Activated naive CD4-positive, alpha-beta T cell treated with anti-CD3 and anti-CD28 coated beads, Interleukin-2, amount 50 U/mL, for 72 hours (primary cell): ENCODE measurements at regions not wholly inside any gene's neighbourhood (a gene's known extent, or its start where the extent isn't known, plus 50 kb on each side); places are given as distances from the start of the nearest gene placed in this dataset.

Experiments used
- ATAC-seq, 2 donors: fragments of 150-1000 bp; cut with Tn5 transposase; 2 replicates each; pipeline ENCODE4 v1.10.0; 2021; ENCODE audit warnings: mild to moderate bottlenecking in 2 of 2, moderate library complexity in 2 of 2
- DNase-seq, 2 donors: peaks; one replicate each; pipeline ENCODE4 v3.0.0; 2021 to 2022; ENCODE audit warnings: low spot score in 2 of 2
- H3K27ac Mint-ChIP-seq, 2 donors: one replicate each; pipeline ENCODE4 v1.8.0; 2022; ENCODE audit warnings: mild to moderate bottlenecking in 2 of 2, mixed read lengths in 2 of 2
- H3K36me3 Mint-ChIP-seq, 2 donors: one replicate each; pipeline ENCODE4 v1.8.0; 2022; ENCODE audit warnings: mixed read lengths in 2 of 2
- H3K9me3 Mint-ChIP-seq, 2 donors: one replicate each; pipeline ENCODE4 v1.8.0; 2022; ENCODE audit warnings: mixed read lengths in 2 of 2

DNA sequence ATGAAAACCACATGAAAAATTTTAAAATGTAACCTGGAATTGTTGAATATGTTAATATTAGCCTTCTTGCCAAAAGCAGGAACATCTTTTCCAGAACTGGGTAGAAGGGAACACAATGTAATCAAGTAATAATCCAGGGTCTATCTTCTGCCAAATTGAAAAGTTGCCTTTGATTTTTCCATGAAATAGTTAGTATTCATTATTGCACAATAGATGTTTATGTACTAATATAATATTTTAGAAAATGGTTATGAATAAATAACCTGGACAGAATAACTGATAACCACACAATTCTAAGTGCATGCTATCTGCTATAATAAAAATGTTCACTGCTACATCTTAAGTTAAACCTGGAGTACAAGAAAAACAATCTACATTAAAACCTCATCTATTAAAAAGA, 802.3 kb downstream of the LIG4 start:
- DNase-seq (no peak), ATAC-seq (no peak)
- H3K27ac Mint-ChIP-seq = no peak overlapping the region
- H3K9me3 Mint-ChIP-seq = peaks cover 10 to 15% of the 10 kb centered on the region in 2 donors
- no peaks in the 10 kb centered on the region for H3K36me3 Mint-ChIP-seq

DNA sequence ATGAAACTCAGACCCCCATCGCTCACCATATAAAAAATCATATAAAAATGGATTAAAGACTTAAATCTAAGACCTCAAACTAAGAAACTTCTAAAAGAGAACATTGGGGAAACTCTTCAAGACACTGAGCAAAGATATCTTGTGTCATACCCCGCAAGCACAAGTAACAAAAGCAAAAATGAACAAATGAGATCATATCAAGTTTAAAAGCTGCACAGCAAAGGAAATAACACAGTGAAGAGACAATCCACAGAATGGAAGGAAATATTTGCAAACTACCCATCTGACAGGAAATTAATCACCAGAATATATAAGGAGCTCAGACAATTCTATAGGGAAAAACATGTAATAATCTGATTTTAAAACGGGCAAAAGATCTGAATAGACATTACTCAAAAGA, 808.3 kb downstream of the LIG4 start:
- Mint-ChIP-seq H3K27ac (no peak overlapping the region), H3K36me3 (no peaks in the 10 kb centered on the region)

GRCh38 chr13:107395927-107396662, 819.2 kb downstream of the LIG4 start:
- ATAC-seq (no peak), DNase-seq (no peak)
- Mint-ChIP-seq H3K36me3 (no peaks in the 10 kb centered on the region), H3K9me3 (peaks cover 0 to 11% of the 10 kb centered on the region in 2 donors), H3K27ac (no peak overlapping the region)

More for the DNA sequence above, 808.3 kb downstream of the LIG4 start:
- ATAC-seq (no peak), DNase-seq (no peak)
- peaks cover 5 to 9% of the 10 kb centered on the region in 2 donors for H3K9me3 Mint-ChIP-seq

GRCh38 chr13:107392205-107392604, 823.1 kb downstream of the LIG4 start:
- peaks cover 0 to 11% of the 10 kb centered on the region in 2 donors for H3K9me3 Mint-ChIP-seq
- H3K36me3 Mint-ChIP-seq = no peaks in the 10 kb centered on the region
- no peak for DNase-seq
- no peak overlapping the region for H3K27ac Mint-ChIP-seq
- no peak for ATAC-seq

DNA sequence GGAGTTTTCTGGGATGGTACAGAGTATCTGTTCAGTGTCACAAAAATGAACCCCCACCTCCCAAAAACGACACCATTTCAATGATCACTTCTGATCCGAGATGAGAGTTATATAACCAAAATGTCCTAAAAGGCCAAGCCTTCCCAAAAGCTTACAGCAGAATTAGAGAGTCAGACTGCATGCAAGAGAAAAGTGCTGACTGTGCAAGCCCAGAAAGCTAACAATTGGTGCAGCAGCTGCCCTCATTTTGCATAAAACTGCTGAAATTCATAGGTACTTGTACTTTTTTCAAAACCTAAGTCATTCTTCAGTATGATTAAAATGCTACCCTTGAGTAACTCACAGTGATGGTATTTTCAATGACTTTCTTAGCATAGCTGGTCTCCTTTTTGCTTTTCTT, 819.6 kb upstream of the ARGLU1 start:
- Mint-ChIP-seq H3K27ac (no peak overlapping the region), H3K36me3 (no peaks in the 10 kb centered on the region), H3K9me3 (peaks cover 0 to 7% of the 10 kb centered on the region in 2 donors)
- DNase-seq (no peak), ATAC-seq (no peak)

GRCh38 chr13:107379407-107380155, 811.6 kb upstream of the ARGLU1 start:
- Mint-ChIP-seq H3K27ac (no peak overlapping the region), H3K9me3 (peaks cover 5% of the 10 kb centered on the region in 2 donors), H3K36me3 (no peaks in the 10 kb centered on the region)
- no peak for DNase-seq
- no peak for ATAC-seq

DNA sequence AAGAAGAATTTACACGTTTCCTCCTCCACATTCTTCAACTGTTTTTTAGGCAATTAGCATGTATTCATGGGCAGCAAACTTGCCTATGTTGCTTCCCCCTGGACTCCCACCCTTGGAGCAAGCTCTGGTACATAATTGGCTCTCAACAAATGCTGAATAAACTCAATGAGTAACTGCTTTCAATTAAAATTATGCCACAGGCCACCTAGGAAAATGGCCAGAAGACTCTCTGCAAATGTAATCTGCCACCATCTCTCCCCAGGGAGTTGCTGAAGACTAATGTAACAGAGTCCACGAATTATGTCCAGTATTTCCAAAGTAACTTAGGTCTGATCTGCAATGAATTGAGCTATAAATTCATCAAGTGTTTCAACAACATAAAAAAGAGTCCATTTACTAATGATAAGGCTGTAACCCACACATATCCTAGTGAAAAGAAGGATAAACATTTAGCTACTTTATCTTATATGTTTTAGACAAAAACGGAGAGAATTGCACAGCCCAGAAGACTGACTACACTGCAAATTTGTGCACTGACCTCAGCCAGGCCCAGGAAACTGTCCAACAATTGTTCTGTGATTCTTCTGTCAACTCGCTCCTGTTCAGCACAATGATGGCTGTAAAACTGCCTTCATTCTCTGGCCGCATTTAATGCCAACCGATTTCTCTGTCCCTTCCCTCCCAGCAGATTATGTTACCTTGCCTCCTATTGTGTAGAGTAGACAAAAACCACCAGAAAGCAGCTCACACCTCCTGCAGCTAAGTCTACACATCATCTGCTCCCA, 808.6 kb upstream of the ARGLU1 start:
- no peak overlapping the region for H3K27ac Mint-ChIP-seq

DNA sequence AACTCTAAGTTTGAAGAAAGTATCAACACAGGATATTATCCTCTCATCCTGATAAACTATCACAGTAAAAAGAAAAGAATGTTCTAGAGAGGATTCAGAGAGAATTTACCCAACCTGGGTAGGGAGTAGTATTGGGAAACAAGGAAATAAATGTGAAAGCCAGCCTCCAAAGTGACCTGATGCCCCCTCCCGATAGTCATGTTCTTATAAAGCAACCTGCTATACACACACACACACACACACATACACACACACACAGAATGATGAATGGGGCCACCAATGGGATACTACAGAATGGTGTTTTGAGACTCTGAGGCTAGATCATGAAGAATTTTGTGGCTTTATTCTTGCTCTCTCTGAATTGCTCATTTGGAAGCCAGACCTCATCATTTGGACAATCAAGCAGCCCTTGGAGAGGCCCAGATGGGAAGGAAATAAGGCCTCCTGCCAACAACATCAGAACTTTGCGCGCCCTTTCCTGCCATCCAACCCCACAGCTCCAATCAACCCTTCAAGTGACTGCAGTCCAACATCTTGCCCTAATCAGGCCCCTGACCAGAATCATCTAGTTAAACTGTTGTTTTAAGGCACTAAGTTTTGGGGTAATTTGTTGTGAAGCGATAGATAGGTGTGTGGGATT, 807.9 kb upstream of the ARGLU1 start:
- ATAC-seq (no peak), DNase-seq (no peak)
- no peak overlapping the region for H3K27ac Mint-ChIP-seq
- no peaks in the 10 kb centered on the region for H3K9me3 Mint-ChIP-seq
- no peaks in the 10 kb centered on the region for H3K36me3 Mint-ChIP-seq

More for the DNA sequence above, 808.6 kb upstream of the ARGLU1 start:
- ATAC-seq = no peak
- DNase-seq = no peak
- Mint-ChIP-seq H3K36me3 (no peaks in the 10 kb centered on the region), H3K9me3 (no peaks in the 10 kb centered on the region)

DNA sequence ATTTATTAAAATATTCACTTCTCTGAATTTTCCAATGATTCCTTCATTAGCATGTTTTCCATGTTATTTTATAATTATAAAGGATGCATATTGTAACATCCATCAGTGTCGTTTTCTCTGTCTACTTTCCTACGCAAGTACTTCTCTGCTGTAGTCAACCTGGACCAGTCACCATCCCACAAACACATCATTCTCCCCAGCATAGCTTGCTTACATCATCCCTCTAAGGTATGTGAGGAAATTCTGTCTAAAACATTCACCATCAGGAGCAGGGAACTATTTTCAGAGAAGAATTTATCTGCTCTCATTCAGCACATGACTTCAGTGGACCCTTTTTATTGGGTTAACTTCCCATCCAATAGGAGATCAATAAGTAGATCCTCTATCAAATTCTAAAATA, 806.1 kb upstream of the ARGLU1 start:
- no peak overlapping the region for H3K27ac Mint-ChIP-seq
- no peak for ATAC-seq
- no peak for DNase-seq
- H3K9me3 Mint-ChIP-seq = no peaks in the 10 kb centered on the region
- H3K36me3 Mint-ChIP-seq = no peaks in the 10 kb centered on the region

DNA sequence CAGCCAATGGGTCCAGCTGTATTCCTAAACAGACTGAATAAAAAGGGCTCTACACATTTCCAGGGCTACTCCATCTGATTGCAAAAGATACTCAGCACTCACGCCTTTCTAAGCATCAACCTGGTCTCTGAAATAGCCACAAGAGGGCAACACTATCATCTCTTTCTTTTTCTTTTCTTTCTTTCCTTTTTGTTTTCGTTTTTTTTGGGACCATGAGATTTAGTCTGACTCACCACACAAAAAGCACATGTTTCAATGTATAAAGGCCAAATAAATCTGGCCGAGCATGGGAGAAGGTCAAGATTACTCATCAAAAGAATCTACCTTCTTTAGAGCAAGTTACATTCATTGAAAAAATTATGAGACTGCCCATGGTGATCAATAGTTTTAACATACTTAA, 805.6 kb upstream of the ARGLU1 start:
- Mint-ChIP-seq H3K9me3 (peaks cover 0 to 4% of the 10 kb centered on the region in 2 donors), H3K27ac (no peak overlapping the region), H3K36me3 (no peaks in the 10 kb centered on the region)
- no peak for DNase-seq
- no peak for ATAC-seq

DNA sequence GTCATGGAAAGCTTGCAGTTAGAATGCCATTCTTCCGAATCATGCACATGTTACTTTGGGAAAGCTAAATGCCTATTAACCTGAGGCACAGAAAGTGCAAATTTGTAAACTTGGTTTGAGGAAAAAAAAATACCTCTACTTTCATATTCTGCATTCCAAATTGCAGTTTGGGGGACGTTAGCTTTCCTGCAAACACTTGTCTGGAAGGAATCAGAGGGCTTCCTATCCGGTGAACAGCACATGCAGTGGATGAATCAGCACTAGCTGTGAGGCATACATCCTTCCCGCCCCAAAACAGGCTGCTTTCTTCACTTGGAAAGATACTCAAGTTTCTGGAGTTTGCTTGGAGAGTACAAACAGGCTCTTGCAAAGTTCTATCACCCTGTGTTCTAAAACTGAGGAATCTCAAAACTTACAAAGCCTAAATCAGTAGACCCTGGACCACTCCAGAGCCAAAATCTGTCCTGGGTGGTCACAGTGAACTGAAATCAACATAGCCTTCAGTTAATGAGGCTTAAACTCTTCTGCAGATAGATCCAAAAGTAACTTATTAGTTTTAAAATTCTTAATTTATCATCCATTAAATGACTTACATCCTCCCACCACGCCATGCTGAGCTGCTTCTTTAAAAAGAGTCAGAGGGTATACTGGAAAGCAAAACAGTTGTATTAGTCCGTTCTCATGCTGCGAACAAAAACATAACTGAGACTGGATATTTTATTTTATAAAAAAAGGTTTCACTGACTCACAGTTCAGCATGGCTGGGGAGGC, 802.3 kb upstream of the ARGLU1 start:
- H3K36me3 Mint-ChIP-seq = no peaks in the 10 kb centered on the region
- no peak overlapping the region for H3K27ac Mint-ChIP-seq
- no peak for ATAC-seq
- peaks cover 4 to 11% of the 10 kb centered on the region in 2 donors for H3K9me3 Mint-ChIP-seq
- DNase-seq = no peak

- ATAC-seq (no peak), DNase-seq (no peak)
- no peak overlapping the region for H3K27ac Mint-ChIP-seq
- no peaks in the 10 kb centered on the region for H3K36me3 Mint-ChIP-seq
- peaks cover 9 to 14% of the 10 kb centered on the region in 2 donors for H3K9me3 Mint-ChIP-seq
These were observed 799.3 kb upstream of the ARGLU1 start for GRCh38 chr13:107367258-107367657.

GRCh38 chr13:107365466-107366215, 797.7 kb upstream of the ARGLU1 start:
- H3K27ac Mint-ChIP-seq = no peak overlapping the region

DNA sequence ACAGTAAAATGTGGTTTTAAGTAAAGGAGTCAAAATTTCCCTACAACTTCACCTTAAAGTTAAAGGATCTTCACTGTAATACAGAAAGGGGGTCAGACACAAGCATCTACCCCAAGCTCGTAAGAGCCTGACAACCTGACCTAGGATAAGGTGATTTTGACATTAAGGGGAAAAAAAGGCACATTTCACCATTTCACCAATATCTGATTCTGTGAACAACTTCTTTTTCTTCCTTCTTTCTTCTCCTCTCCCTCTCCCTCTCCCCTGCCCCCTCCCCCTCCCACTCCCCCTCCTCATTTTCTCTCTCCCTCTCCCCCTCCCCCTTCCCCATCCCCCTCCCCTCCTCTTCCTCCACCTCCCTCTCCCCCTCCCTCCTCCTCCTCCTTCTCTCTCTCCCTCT, 796.7 kb upstream of the ARGLU1 start:
- Mint-ChIP-seq H3K36me3 (no peaks in the 10 kb centered on the region), H3K27ac (no peak overlapping the region), H3K9me3 (peaks cover 19 to 20% of the 10 kb centered on the region in 2 donors)
- no peak for ATAC-seq
- DNase-seq = no peak

More at GRCh38 chr13:107365466-107366215, 797.7 kb upstream of the ARGLU1 start:
- Mint-ChIP-seq H3K9me3 (peaks cover 19 to 20% of the 10 kb centered on the region in 2 donors), H3K36me3 (no peaks in the 10 kb centered on the region)
- ATAC-seq = no peak
- DNase-seq = no peak

GRCh38 chr13:107361666-107362065, 793.7 kb upstream of the ARGLU1 start:
- Mint-ChIP-seq H3K9me3 (peaks cover 21 to 22% of the 10 kb centered on the region in 2 donors), H3K27ac (no peak overlapping the region), H3K36me3 (no peaks in the 10 kb centered on the region)
- no peak for DNase-seq
- no peak for ATAC-seq
